Chondrocyte (in vitro differentiated cells): ENCODE measurements at regions not wholly inside any gene's neighbourhood (a gene's known extent, or its start where the extent isn't known, plus 50 kb on each side); places are given as distances from the start of the nearest gene placed in this dataset.
A peak's percentile ranks its signal among the peaks of the same experiment; 100 is the strongest.

Experiments used
- DNase-seq: peaks from one replicate; pipeline ENCODE4 v3.0.0; 2021; ENCODE audit warnings: mixed read lengths, low spot score
- H3K27ac Mint-ChIP-seq: one replicate; pipeline ENCODE4 v1.8.0; 2021; ENCODE audit warnings: mild to moderate bottlenecking, moderate library complexity, mixed read lengths; ENCODE audit not compliant: unreplicated experiment
- H3K27me3 Mint-ChIP-seq: 2 replicates; pipeline ENCODE4 v1.8.0; 2021; ENCODE audit warnings: low read depth, mixed read lengths
- H3K36me3 Mint-ChIP-seq: 2 replicates; pipeline ENCODE4 v1.8.0; 2021; ENCODE audit warnings: low read depth, mixed read lengths
- H3K4me1 Mint-ChIP-seq: 2 replicates; pipeline ENCODE4 v1.8.0; 2021; ENCODE audit warnings: low read depth, mild to moderate bottlenecking, mixed read lengths
- H3K4me3 Mint-ChIP-seq: one replicate; pipeline ENCODE4 v1.8.0; 2021; ENCODE audit warnings: mild to moderate bottlenecking, moderate library complexity, mixed read lengths; ENCODE audit not compliant: unreplicated experiment
- H3K9me3 Mint-ChIP-seq: 2 replicates; pipeline ENCODE4 v1.8.0; 2021; ENCODE audit warnings: low read depth, mixed read lengths
- TF ChIP-seq, protein P1 (sequence below): fragments of 200-600 bp; sonication (generic); IDR thresholded peaks from 2 replicates; pipeline ENCODE4 v1.5.0; 2021; ENCODE audit warnings: antibody characterized with exemption, mild to moderate bottlenecking, moderate library complexity

DNA sequence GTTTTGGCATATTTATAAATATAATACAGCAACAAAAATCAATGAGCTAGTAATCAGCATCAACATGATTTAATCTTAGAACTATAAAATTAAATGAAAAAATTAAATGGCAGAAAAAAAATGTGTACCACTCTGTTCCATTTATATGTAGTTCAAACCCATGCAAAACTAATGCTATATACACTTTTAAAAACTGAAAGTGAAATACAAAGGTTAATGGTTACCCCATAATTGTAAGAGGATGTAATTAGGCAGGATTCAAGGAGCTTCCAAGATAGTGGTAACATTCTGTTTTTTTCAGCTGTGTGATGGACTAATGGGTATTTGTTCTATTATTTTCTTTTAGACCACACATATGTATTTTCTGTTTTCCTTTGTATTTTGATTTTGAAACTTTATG lies 492.1 kb downstream of the UTRN start:
- no peaks in the 10 kb centered on the region for H3K9me3 Mint-ChIP-seq
- DNase-seq = no peak
- peaks cover 28% of the 10 kb centered on the region for H3K36me3 Mint-ChIP-seq
- no peak overlapping the region for H3K27ac Mint-ChIP-seq
- no peaks in the 10 kb centered on the region for H3K4me1 Mint-ChIP-seq
- H3K4me3 Mint-ChIP-seq = no peak overlapping the region
- no peaks in the 10 kb centered on the region for H3K27me3 Mint-ChIP-seq
- TF ChIP-seq, protein P1, sequence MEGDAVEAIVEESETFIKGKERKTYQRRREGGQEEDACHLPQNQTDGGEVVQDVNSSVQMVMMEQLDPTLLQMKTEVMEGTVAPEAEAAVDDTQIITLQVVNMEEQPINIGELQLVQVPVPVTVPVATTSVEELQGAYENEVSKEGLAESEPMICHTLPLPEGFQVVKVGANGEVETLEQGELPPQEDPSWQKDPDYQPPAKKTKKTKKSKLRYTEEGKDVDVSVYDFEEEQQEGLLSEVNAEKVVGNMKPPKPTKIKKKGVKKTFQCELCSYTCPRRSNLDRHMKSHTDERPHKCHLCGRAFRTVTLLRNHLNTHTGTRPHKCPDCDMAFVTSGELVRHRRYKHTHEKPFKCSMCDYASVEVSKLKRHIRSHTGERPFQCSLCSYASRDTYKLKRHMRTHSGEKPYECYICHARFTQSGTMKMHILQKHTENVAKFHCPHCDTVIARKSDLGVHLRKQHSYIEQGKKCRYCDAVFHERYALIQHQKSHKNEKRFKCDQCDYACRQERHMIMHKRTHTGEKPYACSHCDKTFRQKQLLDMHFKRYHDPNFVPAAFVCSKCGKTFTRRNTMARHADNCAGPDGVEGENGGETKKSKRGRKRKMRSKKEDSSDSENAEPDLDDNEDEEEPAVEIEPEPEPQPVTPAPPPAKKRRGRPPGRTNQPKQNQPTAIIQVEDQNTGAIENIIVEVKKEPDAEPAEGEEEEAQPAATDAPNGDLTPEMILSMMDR = no peak

DNA sequence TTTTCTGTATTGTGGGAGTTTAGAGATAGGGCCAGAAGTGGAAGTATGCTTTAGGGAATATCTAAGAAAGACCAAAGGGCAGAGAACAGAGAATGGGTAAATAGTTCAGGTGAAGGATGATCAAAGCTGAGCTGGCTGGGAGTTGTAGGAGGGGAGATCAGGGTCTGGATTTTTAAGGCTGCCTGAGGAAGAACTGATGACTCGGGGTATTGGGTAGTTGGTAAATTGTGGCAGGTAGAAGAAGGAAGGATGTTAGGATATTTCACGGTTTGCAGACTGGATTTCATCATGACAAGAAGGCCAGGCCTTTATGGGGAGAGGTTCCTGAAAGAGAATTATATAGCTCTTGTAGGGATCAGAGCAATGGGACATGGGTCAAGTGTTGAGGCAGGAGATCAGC lies 492.9 kb downstream of the UTRN start:
- Mint-ChIP-seq H3K27me3 (no peaks in the 10 kb centered on the region), H3K4me1 (no peaks in the 10 kb centered on the region), H3K36me3 (peaks cover 28% of the 10 kb centered on the region), H3K27ac (no peak overlapping the region), H3K4me3 (no peak overlapping the region), H3K9me3 (no peaks in the 10 kb centered on the region)
- no peak for DNase-seq
- TF ChIP-seq, protein P1 = no peak

DNA sequence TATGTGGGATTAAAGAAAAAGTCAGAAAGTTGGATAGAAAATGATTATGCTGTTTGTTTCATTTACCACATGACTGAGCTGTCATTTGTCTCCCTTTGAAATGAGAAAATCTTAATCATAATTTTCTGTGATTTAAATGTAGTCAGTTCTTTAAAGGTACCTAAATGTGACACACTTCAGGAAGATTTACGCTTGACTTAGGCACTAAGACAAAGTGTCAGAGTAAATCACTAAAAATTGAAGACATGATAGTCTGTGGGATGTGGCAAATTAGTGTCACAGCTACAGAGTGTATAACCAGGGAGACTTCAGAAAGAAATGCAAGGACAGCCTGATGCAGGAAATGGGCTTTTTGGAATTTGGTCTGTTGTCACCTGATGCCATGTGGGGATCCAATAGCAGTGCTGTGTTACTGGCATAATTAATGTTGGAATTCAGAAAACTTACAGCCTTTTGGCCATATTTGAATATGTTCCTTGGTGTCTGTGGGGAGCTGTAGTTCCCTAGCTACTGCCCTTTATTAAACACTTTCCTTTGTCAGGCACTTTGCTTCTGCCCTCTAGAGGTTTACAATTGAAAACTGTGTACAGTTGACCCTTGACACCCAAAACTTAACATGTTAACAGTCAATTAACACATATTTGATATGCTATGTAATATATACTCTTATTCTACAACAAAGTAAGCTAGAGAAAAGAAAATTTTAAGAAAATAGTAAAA lies 493.8 kb downstream of the UTRN start:
- DNase-seq = no peak
- H3K36me3 Mint-ChIP-seq = peaks cover 23% of the 10 kb centered on the region
- H3K4me3 Mint-ChIP-seq = no peak overlapping the region
- no peaks in the 10 kb centered on the region for H3K27me3 Mint-ChIP-seq
- H3K4me1 Mint-ChIP-seq = no peaks in the 10 kb centered on the region
- no peaks in the 10 kb centered on the region for H3K9me3 Mint-ChIP-seq
- TF ChIP-seq, protein P1 = peak; percentile 51
- no peak overlapping the region for H3K27ac Mint-ChIP-seq

DNA sequence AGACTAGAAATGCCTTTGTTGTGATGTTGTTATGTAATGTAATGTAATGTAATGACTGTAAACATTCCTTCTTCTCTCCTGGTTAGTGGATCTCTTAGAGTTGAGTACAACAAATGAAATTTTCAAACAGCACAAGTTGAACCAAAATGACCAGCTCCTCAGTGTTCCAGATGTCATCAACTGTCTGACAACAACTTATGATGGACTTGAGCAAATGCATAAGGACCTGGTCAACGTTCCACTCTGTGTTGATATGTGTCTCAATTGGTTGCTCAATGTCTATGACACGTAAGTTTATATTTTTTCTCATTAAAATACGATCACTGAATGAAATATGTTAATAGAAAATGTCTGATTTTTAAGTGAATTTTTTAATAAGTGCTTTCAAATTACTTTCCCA lies 496.7 kb downstream of the UTRN start:
- Mint-ChIP-seq H3K4me1 (no peaks in the 10 kb centered on the region), H3K9me3 (no peaks in the 10 kb centered on the region), H3K27ac (no peak overlapping the region), H3K27me3 (no peaks in the 10 kb centered on the region), H3K36me3 (peaks cover 5% of the 10 kb centered on the region), H3K4me3 (no peak overlapping the region)
- no peak for DNase-seq
- TF ChIP-seq, protein P1 = no peak

DNA sequence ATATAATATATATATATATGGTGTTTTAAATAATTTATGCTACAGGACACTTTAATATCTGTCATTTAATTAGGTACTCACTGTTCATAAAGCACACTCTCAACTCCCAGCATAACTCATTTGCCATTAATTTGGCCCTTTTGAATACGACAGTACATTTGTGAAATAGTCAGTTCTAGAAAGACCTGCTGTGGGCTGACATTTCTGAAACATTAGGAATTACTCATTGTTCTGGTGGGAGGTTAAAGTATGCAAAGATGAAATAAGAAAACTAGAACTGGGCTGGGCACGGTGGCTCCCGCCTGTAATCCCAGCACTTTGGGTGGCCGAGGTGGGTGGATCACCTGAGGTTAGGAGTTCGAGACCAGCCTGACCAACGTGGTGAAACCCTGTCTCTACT lies 497.5 kb downstream of the UTRN start:
- Mint-ChIP-seq H3K27me3 (no peaks in the 10 kb centered on the region), H3K27ac (no peak overlapping the region), H3K9me3 (no peaks in the 10 kb centered on the region), H3K4me3 (no peak overlapping the region), H3K36me3 (peaks cover 2% of the 10 kb centered on the region), H3K4me1 (no peaks in the 10 kb centered on the region)
- no peak for DNase-seq
- TF ChIP-seq, protein P1 = no peak
